Stimulated activated CD4-positive, alpha-beta T cell treated with anti-CD3 and anti-CD28 coated beads, Interleukin-4, amount 100 ng/mL, for 1 hour (primary cell): ENCODE measurements at regions not wholly inside any gene's neighbourhood (a gene's known extent, or its start where the extent isn't known, plus 50 kb on each side); places are given as distances from the start of the nearest gene placed in this dataset.
"Not testable (repeated sequence)": the region's sequence is repeated elsewhere in the genome, so short reads cannot be mapped to it uniquely, and the experiment has no call there.

Source experiments
- DNase-seq: peaks from one replicate; pipeline ENCODE4 v3.0.0-alpha.2; 2020

- DNase-seq, result no peak
Measured at GRCh38 chr18:11506856-11507255, 102.5 kb upstream of the SLC35G4 start.

- DNase-seq, result no peak
Measured at GRCh38 chr18:11505993-11506392, 103.4 kb upstream of the SLC35G4 start.

- DNase-seq, result no peak
Measured at GRCh38 chr18:11504962-11505361, 104.4 kb upstream of the SLC35G4 start.

- DNase-seq, result no peak
Measured at GRCh38 chr18:11502368-11502767, 107.0 kb upstream of the SLC35G4 start.

GRCh38 chr18:11501352-11501751 is 108.0 kb upstream of the SLC35G4 start:
- no peak for DNase-seq

GRCh38 chr18:11500153-11501122 is 109.0 kb upstream of the SLC35G4 start:
- DNase-seq, result no peak

GRCh38 chr18:11498821-11499220 is 110.6 kb upstream of the SLC35G4 start:
- DNase-seq, result no peak

- DNase-seq, result no peak
Measured at GRCh38 chr18:11497585-11497984, 111.8 kb upstream of the SLC35G4 start.

- no peak for DNase-seq
Measured at GRCh38 chr18:11496526-11497172, 112.7 kb upstream of the SLC35G4 start.

- no peak for DNase-seq
Measured at GRCh38 chr18:11495441-11495840, 114.0 kb upstream of the SLC35G4 start.

- DNase-seq, result no peak
Measured at GRCh38 chr18:11494107-11494506, 115.3 kb upstream of the SLC35G4 start.

GRCh38 chr18:11489266-11489899 is 120.0 kb upstream of the SLC35G4 start:
- no peak for DNase-seq

- DNase-seq, result no peak
Measured at GRCh38 chr18:11488175-11488574, 121.2 kb upstream of the SLC35G4 start.

GRCh38 chr18:11487390-11487789 is 122.0 kb upstream of the SLC35G4 start:
- no peak for DNase-seq

GRCh38 chr18:11482271-11482670 is 127.1 kb upstream of the SLC35G4 start:
- no peak for DNase-seq

- DNase-seq, result no peak
Measured at GRCh38 chr18:11480692-11481091, 128.7 kb upstream of the SLC35G4 start.

GRCh38 chr18:11479031-11479430 is 130.4 kb upstream of the SLC35G4 start:
- DNase-seq, result not testable (repeated sequence)

- DNase-seq, result no peak
Measured at GRCh38 chr18:11470941-11471340, 138.5 kb upstream of the SLC35G4 start.

- DNase-seq, result no peak
Measured at GRCh38 chr18:11468617-11469016, 140.8 kb upstream of the SLC35G4 start.

- no peak for DNase-seq
Measured at GRCh38 chr18:11468120-11468519, 141.3 kb upstream of the SLC35G4 start.

GRCh38 chr18:11467611-11468010 is 141.8 kb upstream of the SLC35G4 start:
- DNase-seq, result no peak

- DNase-seq, result no peak
Measured at GRCh38 chr18:11464129-11464528, 145.3 kb upstream of the SLC35G4 start.

- no peak for DNase-seq
Measured at GRCh38 chr18:11458447-11458846, 150.9 kb upstream of the SLC35G4 start.

- DNase-seq, result not testable (repeated sequence)
Measured at GRCh38 chr18:11457853-11458252, 151.5 kb upstream of the SLC35G4 start.
